Panc1 (cell line): ENCODE measurements at regions not wholly inside any gene's neighbourhood (a gene's known extent, or its start where the extent isn't known, plus 50 kb on each side); places are given as distances from the start of the nearest gene placed in this dataset.

Experiments
- ATAC-seq: fragments of 200-7000 bp; cut with Tn5 transposase; 2 replicates; pipeline ENCODE4 v1.9.1; 2020; ENCODE audit warnings: mild to moderate bottlenecking, moderate library complexity
- BruUV-seq: library from RNA; stranded (reverse); fragments of 400-500 nt; replicated peaks from 2 replicates; lab custom pipeline; 2021; lab: Mats Ljungman, UMichigan
- CTCF ChIA-PET: fragments of 300-600 bp; sonication (Branson Sonifier 250); formaldehyde crosslinking; loops from one replicate; lab custom pipeline; 2022; ENCODE audit warnings: antibody characterized with exemption; lab: Charles Lee
- POLR2A ChIA-PET: fragments of 300-600 bp; sonication (Branson Sonifier 250); formaldehyde crosslinking; loops from one replicate; lab custom pipeline; 2022; ENCODE audit warnings: antibody characterized with exemption; lab: Charles Lee
- DNase-seq: peaks from one replicate; pipeline ENCODE4 v3.0.0-alpha.2; 2010; ENCODE audit warnings: low read depth, low spot score
- H3K27ac ChIP-seq: 2 replicates; pipeline ENCODE4 v1.5.1; 2011; ENCODE audit warnings: mild to moderate bottlenecking, low read length, inconsistent platforms
- H3K27me3 ChIP-seq: fragments of 200-500 bp; sonication (Bioruptor generic); 2 replicates; pipeline ENCODE4 v1.6.0; 2014; ENCODE audit warnings: low read length, inconsistent platforms; ENCODE audit not compliant: control insufficient read depth, insufficient read depth
- H3K36me3 ChIP-seq: fragments of 200-500 bp; sonication (Bioruptor generic); 2 replicates; pipeline ENCODE4 v1.5.1; 2014; ENCODE audit warnings: inconsistent platforms, mild to moderate bottlenecking, low read length, moderate library complexity; ENCODE audit not compliant: control insufficient read depth, insufficient read depth
- H3K4me1 ChIP-seq: 2 replicates; pipeline ENCODE4 v1.5.1; 2011; ENCODE audit warnings: inconsistent platforms, mild to moderate bottlenecking, low read length, moderate library complexity; ENCODE audit not compliant: control insufficient read depth, insufficient read depth
- H3K4me3 ChIP-seq, 2 experiments: 2 replicates each; pipeline ENCODE4 v1.5.1; 2011 to 2012; ENCODE audit warnings: low read depth in 2 of 2, low read length in 2 of 2, mild to moderate bottlenecking in 2 of 2, inconsistent platforms in 1 of 2, moderate library complexity in 1 of 2
- H3K9me3 ChIP-seq: fragments of 200-500 bp; sonication (Bioruptor generic); 2 replicates; pipeline ENCODE4 v1.5.1; 2014; ENCODE audit warnings: low read depth, mild to moderate bottlenecking, inconsistent platforms, low read length, moderate library complexity; ENCODE audit not compliant: control insufficient read depth, insufficient read depth
- CTCF ChIP-seq: fragments of 450-650 bp; IDR thresholded peaks from 2 replicates; pipeline ENCODE4 v1.5.1; 2017; ENCODE audit warnings: mild to moderate bottlenecking
- POLR2AphosphoS5 ChIP-seq: IDR thresholded peaks from 2 replicates; pipeline ENCODE4 v1.6.1; 2012; ENCODE audit warnings: mild to moderate bottlenecking, low read depth, low read length, moderate library complexity
- REST ChIP-seq, 2 experiments: IDR thresholded peaks; 2 replicates each; pipeline ENCODE4 v1.6.1; 2011 to 2012; ENCODE audit warnings: low read depth in 2 of 2, control low read depth in 1 of 2, low read length in 1 of 2, mild to moderate bottlenecking in 1 of 2, moderate library complexity in 1 of 2; ENCODE audit not compliant: insufficient read depth in 1 of 2
- SIN3A ChIP-seq: IDR thresholded peaks from 2 replicates; pipeline ENCODE4 v1.6.1; 2012; ENCODE audit warnings: low read depth, mild to moderate bottlenecking, low read length, moderate library complexity, borderline replicate concordance; ENCODE audit not compliant: insufficient read depth
- TCF7L2 ChIP-seq: IDR thresholded peaks from 2 replicates; pipeline ENCODE4 v1.6.1; 2011; ENCODE audit warnings: mild to moderate bottlenecking, low read depth, low read length, inconsistent platforms
- in situ Hi-C: cut with HindIII; loops from 2 replicates; pipeline ENCODE4 v1.10.0; 2016; ENCODE audit warnings: low sequenced_read_pairs, low pct_unique_long_range_greater_than_20kb
- intact Hi-C: fragments of 100-400 bp; cut with micrococcal nuclease; formaldehyde crosslinking; loops from one replicate; pipeline ENCODE4 v1.10.0; 2022; ENCODE audit not compliant: unreplicated experiment

- H3K36me3 ChIP-seq: no peaks in the 10 kb centered on the region
- H3K27me3 ChIP-seq: no peaks in the 10 kb centered on the region
- no peak for ATAC-seq
- ChIA-PET POLR2A (no interaction called here), CTCF (no interaction called here)
- BruUV-seq: no TSS peak
- intact Hi-C loops: no loop called here
- no peaks in the 10 kb centered on the region for H3K4me1 ChIP-seq
- TF ChIP-seq SIN3A (no peak), POLR2AphosphoS5 (no peak), CTCF (no peak), TCF7L2 (no peak), REST (IDR thresholded peaks at IDR 0.05; ENCODE audit: insufficient read depth in 1 of 2, low read depth in 2 of 2, low read length in 1 of 2) (no peak)
- H3K27ac ChIP-seq: no peak overlapping the region
- H3K4me3 ChIP-seq: no peak overlapping the region
- no peak for DNase-seq
- in situ Hi-C loops: no loop called here
- no peaks in the 10 kb centered on the region for H3K9me3 ChIP-seq
Observed at GRCh38 chr3:162435750-162436149, 939.1 kb downstream of the OTOL1 start.

GRCh38 chr3:162436826-162437225 is 940.2 kb downstream of the OTOL1 start:
- Histone ChIP-seq H3K4me3 (no peak overlapping the region), H3K4me1 (no peaks in the 10 kb centered on the region), H3K9me3 (no peaks in the 10 kb centered on the region), H3K27me3 (no peaks in the 10 kb centered on the region), H3K36me3 (no peaks in the 10 kb centered on the region), H3K27ac (no peak overlapping the region)
- TF ChIP-seq REST (IDR thresholded peaks at IDR 0.05; ENCODE audit: insufficient read depth in 1 of 2, low read depth in 2 of 2, low read length in 1 of 2) (no peak), TCF7L2 (no peak), CTCF (no peak), POLR2AphosphoS5 (no peak), SIN3A (no peak)
- CTCF ChIA-PET: no interaction called here
- no peak for ATAC-seq
- DNase-seq: no peak
- POLR2A ChIA-PET: no interaction called here
- in situ Hi-C loops: no loop called here
- intact Hi-C loops: no loop called here
- BruUV-seq: no TSS peak
